Upper lobe of left lung (tissue), 4 donors: ENCODE measurements at regions not wholly inside any gene's neighbourhood (a gene's known extent, or its start where the extent isn't known, plus 50 kb on each side); places are given as distances from the start of the nearest gene placed in this dataset.

Experiments used
- CTCF ChIP-seq, 6 experiments: fragments of 450-650 bp in 4 of 6; fragments of 200-600 bp in 2 of 6; sonication (generic) in 2 of 6; IDR thresholded peaks; one replicate each; pipeline ENCODE4 v1.5.1; 2016 to 2019; ENCODE audit warnings: antibody characterized with exemption in 6 of 6
- EP300 ChIP-seq, 4 donors: sonication (generic); formaldehyde crosslinking; IDR thresholded peaks; one replicate each; pipeline ENCODE4 v1.5.1; 2017; ENCODE audit warnings: antibody characterized with exemption in 4 of 4, control low read depth in 2 of 4
- POLR2A ChIP-seq, 4 donors: fragments of 450-650 bp; IDR thresholded peaks; one replicate each; pipeline ENCODE4 v1.5.1; 2016 to 2017; ENCODE audit warnings: antibody characterized with exemption in 4 of 4, mild to moderate bottlenecking in 2 of 4
- POLR2AphosphoS5 ChIP-seq, 2 donors: sonication (generic); formaldehyde crosslinking; IDR thresholded peaks; one replicate each; pipeline ENCODE4 v1.5.1; 2017; ENCODE audit warnings: antibody characterized with exemption in 2 of 2

- TF ChIP-seq CTCF (IDR thresholded peaks at IDR 0.05) (no peak), POLR2AphosphoS5 (IDR thresholded peaks at IDR 0.05) (no peak), POLR2A (IDR thresholded peaks at IDR 0.05) (no peak), EP300 (IDR thresholded peaks at IDR 0.05) (no peak)
Observed at GRCh38 chr14:58785701-58786100, 147.9 kb downstream of the DACT1 start.
